ENCODE measurements at regions not wholly inside any gene's neighbourhood (a gene's known extent, or its start where the extent isn't known, plus 50 kb on each side); places are given as distances from the start of the nearest gene placed in this dataset.
"Not testable (repeated sequence)": the region's sequence is repeated elsewhere in the genome, so short reads cannot be mapped to it uniquely, and the experiment has no call there.

DNA sequence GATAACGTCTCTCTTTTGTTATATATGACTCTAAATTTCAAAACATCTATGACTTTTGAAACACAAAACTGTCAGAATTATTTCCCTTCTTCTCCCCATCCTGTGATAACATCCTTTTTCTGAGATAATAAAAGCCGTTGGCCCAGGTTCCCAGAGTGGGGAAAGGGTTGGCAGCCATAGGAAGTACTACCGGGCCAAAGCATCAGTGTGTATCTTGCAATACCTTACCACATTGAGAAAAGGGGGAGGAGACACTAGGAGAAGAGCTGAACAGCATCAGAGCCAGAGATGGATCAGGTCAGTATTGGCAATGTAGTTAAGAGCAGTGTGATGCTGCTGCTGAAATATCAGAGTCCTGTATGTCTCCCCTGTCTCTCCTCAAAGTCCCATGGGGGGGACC is 210.0 kb upstream of the PROK2 start:
- no peak for DNase-seq (ENCODE audit: low read depth in 2 of 2)

DNA sequence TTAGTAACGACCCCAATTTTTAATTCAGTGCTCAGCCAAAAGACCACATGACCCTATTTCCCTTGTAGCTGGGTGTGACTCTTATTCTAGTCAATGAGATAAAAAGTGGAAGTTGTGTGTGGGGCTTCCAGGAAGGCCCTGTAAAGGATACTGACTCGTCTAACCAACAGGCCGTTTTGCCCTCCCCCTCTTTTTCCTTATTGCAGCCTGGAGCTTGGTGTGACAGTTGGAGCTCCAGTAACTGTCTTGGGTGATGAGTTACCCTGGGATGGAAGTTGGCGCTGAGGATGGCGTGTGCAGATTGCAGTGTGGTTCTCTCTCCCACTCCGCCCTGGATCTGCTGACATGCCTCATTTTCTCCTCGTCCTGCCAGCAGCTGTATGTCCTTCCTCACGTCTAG is 209.3 kb upstream of the PROK2 start:
- DNase-seq (ENCODE audit: low read depth in 2 of 2) = no peak

DNA sequence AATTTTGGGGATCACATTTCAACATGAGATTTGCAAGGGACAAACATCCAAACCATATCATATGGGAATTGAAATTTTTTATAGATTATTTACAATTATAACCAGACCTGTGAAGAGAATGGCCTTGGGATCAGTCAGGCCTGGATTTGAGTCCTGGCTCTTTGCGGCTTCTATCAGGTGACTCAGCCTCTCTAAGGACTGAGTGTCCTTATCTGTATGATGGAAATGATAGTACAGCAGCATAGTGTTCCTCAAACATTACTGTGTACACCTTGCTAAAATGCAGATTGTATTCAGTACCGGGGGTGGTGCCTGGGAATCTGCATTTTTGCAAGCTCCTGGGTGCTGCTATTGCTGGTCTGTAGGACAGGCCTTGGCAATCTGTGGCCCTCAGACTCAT is 206.7 kb upstream of the PROK2 start:
- no peak for DNase-seq (ENCODE audit: low read depth in 2 of 2)

- DNase-seq (ENCODE audit: low read depth in 2 of 2) = no peak
Measured at GRCh38 chr3:71991046-71991445, 206.1 kb upstream of the PROK2 start.

- no peak for DNase-seq (ENCODE audit: low read depth in 2 of 2)
Measured at GRCh38 chr3:71990545-71990944, 205.6 kb upstream of the PROK2 start.

GRCh38 chr3:71989165-71989564 is 204.2 kb upstream of the PROK2 start:
- DNase-seq (ENCODE audit: low read depth in 2 of 2) = no peak

DNA sequence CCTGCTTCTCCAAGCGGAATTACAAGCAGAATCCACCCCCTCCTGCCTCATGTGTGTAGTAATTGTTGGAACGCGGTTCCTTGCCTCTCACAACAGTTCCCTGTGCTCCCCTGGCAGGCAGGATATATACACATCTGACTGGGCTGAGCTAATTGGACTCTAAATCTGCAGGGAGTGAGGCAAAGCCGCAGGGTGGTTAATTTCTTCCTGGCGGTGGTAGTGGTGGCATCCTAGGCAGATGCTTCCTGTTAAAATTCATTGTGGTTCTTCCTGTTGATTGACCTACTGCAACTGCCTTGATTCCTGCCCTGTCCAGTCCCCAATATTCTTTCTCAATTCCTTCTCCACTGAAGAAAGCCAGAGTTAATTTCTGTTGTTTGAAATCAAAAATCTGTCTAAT is 202.9 kb upstream of the PROK2 start:
- DNase-seq (ENCODE audit: low read depth in 2 of 2) = no peak

GRCh38 chr3:71987089-71987735 is 202.3 kb upstream of the PROK2 start:
- DNase-seq (ENCODE audit: low read depth in 2 of 2) = no peak

GRCh38 chr3:71986606-71987005 is 201.7 kb upstream of the PROK2 start:
- DNase-seq (ENCODE audit: low read depth in 2 of 2) = no peak

- no peak for DNase-seq (ENCODE audit: low read depth in 2 of 2)
Measured at GRCh38 chr3:71984843-71985613, 200.1 kb upstream of the PROK2 start.

DNA sequence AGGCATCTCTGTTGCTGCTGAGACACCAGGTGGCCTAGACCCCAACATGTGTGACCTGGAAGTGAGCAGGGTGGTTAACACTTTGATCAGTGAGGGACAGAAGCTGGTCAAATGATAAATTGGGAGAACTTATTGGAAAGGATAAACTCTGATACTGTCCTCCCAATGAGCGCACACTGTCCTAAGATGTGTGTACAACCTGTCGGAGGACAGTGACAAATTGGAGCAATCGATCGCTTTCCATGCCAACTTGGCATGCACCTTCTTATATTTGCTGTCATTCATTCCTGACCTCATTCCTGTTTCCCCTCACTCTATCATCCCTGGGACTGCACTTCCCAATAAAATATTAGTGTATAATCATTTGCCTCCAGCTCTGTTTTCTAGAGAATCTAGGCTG is 198.7 kb upstream of the PROK2 start:
- DNase-seq (ENCODE audit: low read depth in 2 of 2) = no peak

GRCh38 chr3:71982506-71983258 is 197.7 kb upstream of the PROK2 start:
- not testable (repeated sequence) for DNase-seq (ENCODE audit: low read depth in 2 of 2)

GRCh38 chr3:71979175-71979574 is 194.2 kb upstream of the PROK2 start:
- no peak for DNase-seq (ENCODE audit: low read depth in 2 of 2)

DNA sequence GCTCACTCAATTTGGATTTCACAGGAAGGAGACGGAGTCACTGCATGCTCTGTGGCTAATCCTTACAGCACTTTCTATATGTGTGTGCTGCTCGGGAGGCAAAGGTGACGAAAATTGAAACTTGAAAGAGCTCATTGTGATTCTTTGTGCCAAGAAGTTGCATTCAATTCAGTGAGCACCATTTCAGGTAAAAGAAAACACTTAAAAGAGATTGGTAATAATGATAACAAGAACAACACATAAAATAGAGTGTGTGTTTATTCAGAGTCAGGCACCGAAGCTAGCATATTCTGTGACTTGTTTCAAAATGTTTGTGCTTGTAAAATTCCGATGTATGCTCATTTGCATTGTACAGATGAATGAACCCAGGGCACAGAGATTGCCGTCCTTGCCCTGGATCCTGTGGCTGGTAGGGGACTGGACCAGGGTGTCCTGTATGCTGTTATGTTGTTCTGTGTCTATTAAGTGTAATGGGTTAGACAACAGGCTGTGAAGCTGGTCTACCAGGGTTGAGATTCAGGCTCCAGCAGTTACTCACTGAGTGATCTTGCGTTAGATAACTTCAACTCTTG is 193.3 kb upstream of the PROK2 start:
- no peak for DNase-seq (ENCODE audit: low read depth in 2 of 2)

GRCh38 chr3:71977525-71977924 is 192.6 kb upstream of the PROK2 start:
- DNase-seq (ENCODE audit: low read depth in 2 of 2) = no peak

DNA sequence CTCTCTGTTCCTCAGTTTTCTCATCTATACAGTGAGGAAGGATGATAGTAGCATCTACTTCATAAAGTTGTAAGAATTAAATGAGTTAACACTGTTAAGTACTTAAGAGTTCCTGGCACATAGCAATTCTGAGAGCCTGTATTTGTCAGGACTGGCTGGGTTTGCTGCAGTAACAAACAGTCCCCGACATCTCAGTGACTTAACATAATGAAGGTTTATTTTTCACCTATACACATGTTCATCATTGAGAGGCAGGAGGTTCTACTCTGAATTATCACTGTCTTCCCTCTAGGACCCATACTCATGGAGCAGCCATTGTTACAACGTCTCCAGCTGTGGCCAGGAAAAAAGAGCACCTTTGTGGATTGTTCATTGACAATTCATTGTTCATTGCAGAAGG is 190.6 kb upstream of the PROK2 start:
- DNase-seq (ENCODE audit: low read depth in 2 of 2) = no peak

- DNase-seq (ENCODE audit: low read depth in 2 of 2) = no peak
Measured at GRCh38 chr3:71974786-71975185, 189.8 kb upstream of the PROK2 start.

GRCh38 chr3:71973274-71974030 is 188.5 kb upstream of the PROK2 start:
- DNase-seq (ENCODE audit: low read depth in 2 of 2) = no peak

DNA sequence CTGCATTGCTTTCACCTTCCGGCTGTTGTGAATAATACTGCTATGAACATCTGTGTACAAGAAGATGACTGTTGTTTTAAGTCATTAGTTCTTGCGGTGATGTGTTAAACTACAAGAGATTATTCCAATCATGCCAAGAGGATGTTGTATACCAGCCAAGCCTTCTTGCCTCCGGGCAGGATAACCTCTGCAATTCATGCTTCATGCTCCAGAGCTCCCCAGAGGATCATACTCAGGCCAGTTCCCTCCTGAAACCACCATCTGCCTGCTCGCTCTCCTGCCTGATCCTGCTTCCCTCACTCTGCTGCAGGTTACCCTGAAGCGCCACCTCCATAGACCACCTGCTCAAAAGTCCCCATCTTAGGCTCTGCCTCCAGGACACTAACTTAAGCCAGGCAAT is 187.1 kb upstream of the PROK2 start:
- DNase-seq (ENCODE audit: low read depth in 2 of 2) = no peak

DNA sequence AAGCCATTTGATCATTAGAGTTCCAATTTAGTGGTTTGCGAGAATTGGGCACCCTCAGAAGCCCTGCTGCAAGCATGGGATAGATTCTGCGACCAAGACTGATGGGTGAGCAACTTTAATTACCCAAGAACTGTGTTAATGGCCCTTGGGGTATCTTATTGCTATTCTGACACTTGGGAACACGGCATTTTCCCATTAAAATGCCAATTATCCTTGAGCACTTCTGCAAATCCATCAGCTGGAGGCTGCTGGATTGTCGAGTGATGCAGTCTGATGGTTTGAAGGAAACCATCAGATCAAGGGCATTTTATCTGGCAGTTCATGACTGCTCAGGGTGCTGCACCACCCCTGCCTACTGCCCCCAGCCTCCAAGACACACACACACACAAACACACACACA is 183.6 kb upstream of the PROK2 start:
- no peak for DNase-seq (ENCODE audit: low read depth in 2 of 2)

- no peak for DNase-seq (ENCODE audit: low read depth in 2 of 2)
Measured at GRCh38 chr3:71966185-71966584, 181.2 kb upstream of the PROK2 start.

DNA sequence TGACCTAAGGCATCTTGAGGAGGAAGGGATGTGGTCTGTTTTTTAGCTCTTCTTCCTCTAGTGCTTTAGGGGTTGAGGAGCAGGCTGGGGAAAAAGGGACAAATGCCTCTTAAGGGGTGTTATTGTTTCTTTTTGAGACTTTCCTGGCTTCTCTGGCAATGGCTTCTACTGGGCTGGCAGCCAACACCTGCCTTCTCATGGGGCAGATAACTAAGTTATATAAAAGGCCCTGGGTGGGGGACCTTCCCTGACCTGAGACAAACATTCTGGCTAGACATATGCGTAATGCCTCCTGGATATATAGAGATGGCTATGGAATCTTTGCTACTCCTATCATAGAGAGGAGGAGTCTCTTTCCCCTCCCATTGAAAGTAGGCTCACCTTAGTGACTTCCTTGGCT is 179.2 kb upstream of the PROK2 start:
- DNase-seq (ENCODE audit: low read depth in 2 of 2) = no peak

Data from stimulated activated CD8-positive, alpha-beta memory T cell treated with anti-CD3 and anti-CD28 coated beads, Interleukin-2, amount 100 ng/mL, for 1 hour (primary cell).